GM23338 (cell line): ENCODE measurements at regions not wholly inside any gene's neighbourhood (a gene's known extent, or its start where the extent isn't known, plus 50 kb on each side); places are given as distances from the start of the nearest gene placed in this dataset.

Source experiments
- ATAC-seq: fragments of 200-7000 bp; cut with Tn5 transposase; 3 replicates; pipeline ENCODE4 v1.9.1; 2020
- DNase-seq: peaks from one replicate; pipeline ENCODE4 v3.0.0-alpha.2; 2015; ENCODE audit warnings: low spot score
- H2AFZ ChIP-seq: fragments of 200-600 bp; sonication (generic); 2 replicates; pipeline ENCODE4 v1.8.0; 2016; ENCODE audit warnings: antibody characterized with exemption, mild to moderate bottlenecking, moderate library complexity
- H3F3A ChIP-seq: fragments of 200-600 bp; sonication (generic); replicated peaks from 2 replicates; pipeline ENCODE4 v1.8.0; 2017; ENCODE audit warnings: antibody characterized with exemption, mixed run types, low read depth
- H3K27ac ChIP-seq: fragments of 200-600 bp; sonication (generic); 2 replicates; pipeline ENCODE4 v1.6.1; 2016; ENCODE audit warnings: low read depth
- H3K27me3 ChIP-seq: fragments of 200-600 bp; sonication (generic); 2 replicates; pipeline ENCODE4 v1.8.0; 2016; ENCODE audit warnings: mild to moderate bottlenecking, mixed run types, moderate library complexity; ENCODE audit not compliant: insufficient read depth
- H3K36me3 ChIP-seq: fragments of 200-600 bp; sonication (generic); 2 replicates; pipeline ENCODE4 v1.8.0; 2016; ENCODE audit warnings: mild to moderate bottlenecking; ENCODE audit not compliant: insufficient read depth
- H3K4me1 ChIP-seq: fragments of 200-600 bp; sonication (generic); 2 replicates; pipeline ENCODE4 v1.8.0; 2016; ENCODE audit warnings: mild to moderate bottlenecking, moderate library complexity; ENCODE audit not compliant: insufficient read depth
- H3K4me2 ChIP-seq: fragments of 200-600 bp; sonication (generic); 2 replicates; pipeline ENCODE4 v1.7.1; 2017; ENCODE audit warnings: mixed run types
- H3K4me3 ChIP-seq: fragments of 200-600 bp; sonication (generic); 2 replicates; pipeline ENCODE4 v1.6.1; 2016; ENCODE audit warnings: mixed run types
- H3K79me2 ChIP-seq: fragments of 200-600 bp; sonication (generic); replicated peaks from 2 replicates; pipeline ENCODE4 v1.8.0; 2017; ENCODE audit warnings: mild to moderate bottlenecking; ENCODE audit not compliant: insufficient read depth
- H3K9me2 ChIP-seq: fragments of 200-600 bp; sonication (generic); 2 replicates; pipeline ENCODE4 v1.8.0; 2017; ENCODE audit not compliant: insufficient read depth
- H4K20me1 ChIP-seq: fragments of 200-600 bp; sonication (generic); replicated peaks from 2 replicates; pipeline ENCODE4 v1.8.0; 2017; ENCODE audit warnings: mild to moderate bottlenecking; ENCODE audit not compliant: insufficient read depth
- H3K27ac Mint-ChIP-seq: 2 replicates; pipeline ENCODE4 v1.8.0; 2020; ENCODE audit warnings: inconsistent platforms, mild to moderate bottlenecking, moderate library complexity, mixed read lengths
- H3K27me3 Mint-ChIP-seq: 3 replicates; pipeline ENCODE4 v1.8.0; 2022; ENCODE audit warnings: low read depth, mild to moderate bottlenecking, moderate library complexity, mixed read lengths, inconsistent platforms; ENCODE audit not compliant: insufficient read depth, poor library complexity
- H3K36me3 Mint-ChIP-seq: 3 replicates; pipeline ENCODE4 v1.8.0; 2021; ENCODE audit warnings: low read depth, mild to moderate bottlenecking, inconsistent platforms, moderate library complexity, mixed read lengths
- H3K4me1 Mint-ChIP-seq: 3 replicates; pipeline ENCODE4 v1.8.0; 2020; ENCODE audit warnings: mild to moderate bottlenecking, inconsistent platforms, mixed read lengths
- H3K4me3 Mint-ChIP-seq: 3 replicates; pipeline ENCODE4 v1.8.0; 2021; ENCODE audit warnings: moderate library complexity, mild to moderate bottlenecking, inconsistent platforms, mixed read lengths
- H3K9me3 Mint-ChIP-seq: 3 replicates; pipeline ENCODE4 v1.8.0; 2020; ENCODE audit warnings: moderate library complexity, mild to moderate bottlenecking, inconsistent platforms, mixed read lengths
- CREB1 ChIP-seq: fragments of 250-450 bp; sonication (Bioruptor Pico); IDR thresholded peaks from 2 replicates; pipeline ENCODE4 v1.5.0; 2020; ENCODE audit warnings: low read depth, mild to moderate bottlenecking, moderate library complexity
- ETS1 ChIP-seq: IDR thresholded peaks from 2 replicates; pipeline ENCODE4 v1.6.1; 2016; ENCODE audit warnings: antibody characterized with exemption
- EZH2 ChIP-seq: fragments of 200-600 bp; sonication (generic); IDR thresholded peaks from one replicate; pipeline ENCODE4 v1.8.0; 2017; ENCODE audit warnings: antibody characterized with exemption, mild to moderate bottlenecking, low read depth; ENCODE audit not compliant: unreplicated experiment
- EZH2phosphoT487 ChIP-seq: fragments of 200-600 bp; sonication (generic); IDR thresholded peaks from one replicate; pipeline ENCODE4 v1.8.1; 2018; ENCODE audit warnings: antibody characterized with exemption; ENCODE audit not compliant: unreplicated experiment
- JUNB ChIP-seq: IDR thresholded peaks from one replicate; pipeline ENCODE4 v1.6.1; 2016; ENCODE audit warnings: antibody characterized with exemption; ENCODE audit not compliant: unreplicated experiment
- NANOG ChIP-seq: IDR thresholded peaks from 2 replicates; pipeline ENCODE4 v1.6.1; 2016; ENCODE audit warnings: antibody characterized with exemption, borderline replicate concordance
- POLR2AphosphoS5 ChIP-seq: IDR thresholded peaks from 2 replicates; pipeline ENCODE4 v1.6.1; 2016; ENCODE audit warnings: antibody characterized with exemption, low read depth
- STAT1 ChIP-seq: IDR thresholded peaks from one replicate; pipeline ENCODE4 v1.6.1; 2016; ENCODE audit warnings: antibody characterized with exemption; ENCODE audit not compliant: unreplicated experiment
- ZNF114 ChIP-seq: fragments of 250-450 bp; sonication (Bioruptor Pico); IDR thresholded peaks from 2 replicates; pipeline ENCODE4 v1.5.0; 2020; ENCODE audit warnings: mild to moderate bottlenecking, moderate library complexity
- ZNF331 ChIP-seq: fragments of 250-450 bp; sonication (Bioruptor Pico); IDR thresholded peaks from 2 replicates; pipeline ENCODE4 v1.5.0; 2020; ENCODE audit warnings: low read depth, mild to moderate bottlenecking, moderate library complexity
- ZNF462 ChIP-seq: fragments of 250-450 bp; sonication (Bioruptor Pico); IDR thresholded peaks from 2 replicates; pipeline ENCODE4 v1.5.0; 2020; ENCODE audit warnings: mild to moderate bottlenecking, moderate library complexity
- TF ChIP-seq, protein P1 (sequence below), 2 experiments: fragments of 200-600 bp in 1 of 2; sonication (generic) in 1 of 2; conservative IDR thresholded peaks; 2 replicates each; pipeline versions ENCODE4 v1.5.1 to v1.6.1; 2016 to 2017; ENCODE audit warnings: antibody characterized with exemption in 2 of 2, low read depth in 2 of 2, mild to moderate bottlenecking in 2 of 2, moderate library complexity in 1 of 2
- TF ChIP-seq, protein P2 (sequence below): IDR thresholded peaks from one replicate; pipeline ENCODE4 v1.6.1; 2018; ENCODE audit warnings: antibody characterized with exemption; ENCODE audit not compliant: unreplicated experiment

GRCh38 chr2:118604371-118604770 lies 243.1 kb downstream of the EN1 start:
- H3K36me3 Mint-ChIP-seq, result peaks cover 18% of the 10 kb centered on the region; the same call in 1 of the 3 replicates
- Histone ChIP-seq H3K4me3 (no peak overlapping the region), H3K4me1 (0 out of 2 replicates have a peak, but pooled peaks cover 4% of the 10 kb centered on the region), H3K9me2 (peaks cover 20% of the 10 kb centered on the region; the same call in 1 of the 2 replicates), H3K36me3 (0 out of 2 replicates have a peak, but pooled peaks cover 2% of the 10 kb centered on the region), H3K27ac (no peak overlapping the region), H3F3A (no peaks in the 10 kb centered on the region), H2AFZ (peak overlapping the region; percentile 38; the same call in 1 of the 2 replicates), H4K20me1 (no peaks in the 10 kb centered on the region), H3K79me2 (no peaks in the 10 kb centered on the region), H3K27me3 (no peaks in the 10 kb centered on the region), H3K4me2 (no peak overlapping the region)
- no peak overlapping the region for H3K4me3 Mint-ChIP-seq
- DNase-seq (no peak), ATAC-seq (no peak)
- H3K27ac Mint-ChIP-seq, result no peak overlapping the region
- H3K9me3 Mint-ChIP-seq, result peaks cover 21% of the 10 kb centered on the region
- H3K27me3 Mint-ChIP-seq, result peaks cover 3% of the 10 kb centered on the region
- TF ChIP-seq EZH2 (no peak), ZNF114 (CRISPR knock-in tag) (no peak), POLR2AphosphoS5 (no peak), STAT1 (no peak), EZH2phosphoT487 (no peak), CREB1 (CRISPR knock-in tag) (no peak), ZNF462 (no peak), ZNF331 (CRISPR knock-in tag) (no peak), JUNB (no peak), ETS1 (no peak), NANOG (no peak)
- TF ChIP-seq, protein P1, sequence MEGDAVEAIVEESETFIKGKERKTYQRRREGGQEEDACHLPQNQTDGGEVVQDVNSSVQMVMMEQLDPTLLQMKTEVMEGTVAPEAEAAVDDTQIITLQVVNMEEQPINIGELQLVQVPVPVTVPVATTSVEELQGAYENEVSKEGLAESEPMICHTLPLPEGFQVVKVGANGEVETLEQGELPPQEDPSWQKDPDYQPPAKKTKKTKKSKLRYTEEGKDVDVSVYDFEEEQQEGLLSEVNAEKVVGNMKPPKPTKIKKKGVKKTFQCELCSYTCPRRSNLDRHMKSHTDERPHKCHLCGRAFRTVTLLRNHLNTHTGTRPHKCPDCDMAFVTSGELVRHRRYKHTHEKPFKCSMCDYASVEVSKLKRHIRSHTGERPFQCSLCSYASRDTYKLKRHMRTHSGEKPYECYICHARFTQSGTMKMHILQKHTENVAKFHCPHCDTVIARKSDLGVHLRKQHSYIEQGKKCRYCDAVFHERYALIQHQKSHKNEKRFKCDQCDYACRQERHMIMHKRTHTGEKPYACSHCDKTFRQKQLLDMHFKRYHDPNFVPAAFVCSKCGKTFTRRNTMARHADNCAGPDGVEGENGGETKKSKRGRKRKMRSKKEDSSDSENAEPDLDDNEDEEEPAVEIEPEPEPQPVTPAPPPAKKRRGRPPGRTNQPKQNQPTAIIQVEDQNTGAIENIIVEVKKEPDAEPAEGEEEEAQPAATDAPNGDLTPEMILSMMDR (conservative IDR thresholded peaks at IDR 0.05; ENCODE audit: low read depth in 2 of 2), result no peak
- TF ChIP-seq, protein P2, sequence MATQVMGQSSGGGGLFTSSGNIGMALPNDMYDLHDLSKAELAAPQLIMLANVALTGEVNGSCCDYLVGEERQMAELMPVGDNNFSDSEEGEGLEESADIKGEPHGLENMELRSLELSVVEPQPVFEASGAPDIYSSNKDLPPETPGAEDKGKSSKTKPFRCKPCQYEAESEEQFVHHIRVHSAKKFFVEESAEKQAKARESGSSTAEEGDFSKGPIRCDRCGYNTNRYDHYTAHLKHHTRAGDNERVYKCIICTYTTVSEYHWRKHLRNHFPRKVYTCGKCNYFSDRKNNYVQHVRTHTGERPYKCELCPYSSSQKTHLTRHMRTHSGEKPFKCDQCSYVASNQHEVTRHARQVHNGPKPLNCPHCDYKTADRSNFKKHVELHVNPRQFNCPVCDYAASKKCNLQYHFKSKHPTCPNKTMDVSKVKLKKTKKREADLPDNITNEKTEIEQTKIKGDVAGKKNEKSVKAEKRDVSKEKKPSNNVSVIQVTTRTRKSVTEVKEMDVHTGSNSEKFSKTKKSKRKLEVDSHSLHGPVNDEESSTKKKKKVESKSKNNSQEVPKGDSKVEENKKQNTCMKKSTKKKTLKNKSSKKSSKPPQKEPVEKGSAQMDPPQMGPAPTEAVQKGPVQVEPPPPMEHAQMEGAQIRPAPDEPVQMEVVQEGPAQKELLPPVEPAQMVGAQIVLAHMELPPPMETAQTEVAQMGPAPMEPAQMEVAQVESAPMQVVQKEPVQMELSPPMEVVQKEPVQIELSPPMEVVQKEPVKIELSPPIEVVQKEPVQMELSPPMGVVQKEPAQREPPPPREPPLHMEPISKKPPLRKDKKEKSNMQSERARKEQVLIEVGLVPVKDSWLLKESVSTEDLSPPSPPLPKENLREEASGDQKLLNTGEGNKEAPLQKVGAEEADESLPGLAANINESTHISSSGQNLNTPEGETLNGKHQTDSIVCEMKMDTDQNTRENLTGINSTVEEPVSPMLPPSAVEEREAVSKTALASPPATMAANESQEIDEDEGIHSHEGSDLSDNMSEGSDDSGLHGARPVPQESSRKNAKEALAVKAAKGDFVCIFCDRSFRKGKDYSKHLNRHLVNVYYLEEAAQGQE, result no peak
- H3K4me1 Mint-ChIP-seq, result peaks cover 5% of the 10 kb centered on the region
